Islet of Langerhans (tissue), 1 donor: ENCODE measurements at regions not wholly inside any gene's neighbourhood (a gene's known extent, or its start where the extent isn't known, plus 50 kb on each side); places are given as distances from the start of the nearest gene placed in this dataset.
"Not testable (repeated sequence)": the region's sequence is repeated elsewhere in the genome, so short reads cannot be mapped to it uniquely, and the experiment has no call there.

Experiments used
- FAIRE-seq: peaks from one replicate; lab custom pipeline; 2011; peaks lifted over from hg19 to GRCh38; lab: Jason Lieb, UNC

- FAIRE-seq, result no peak
Observed at GRCh38 chr4:129707949-129708348, 612.0 kb downstream of the C4orf33 start.

DNA sequence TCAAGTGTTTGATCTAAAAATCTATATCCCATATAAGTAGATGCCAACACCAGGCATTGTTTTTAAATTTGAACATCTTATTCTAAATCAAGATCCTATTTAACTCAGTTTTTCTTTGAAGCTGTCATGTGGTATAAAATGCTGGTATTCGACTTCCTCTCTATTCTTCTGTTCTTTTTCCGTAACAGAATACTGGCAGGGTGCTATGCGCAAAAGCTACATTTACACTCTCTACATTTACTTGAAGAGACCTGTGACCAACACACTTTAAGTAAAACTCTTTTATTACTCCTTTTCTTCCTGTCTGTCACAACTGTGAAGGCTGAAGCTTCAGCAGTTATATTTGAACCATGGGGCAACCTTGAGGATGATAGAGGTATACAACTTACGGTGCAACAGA, 612.8 kb downstream of the C4orf33 start:
- no peak for FAIRE-seq

DNA sequence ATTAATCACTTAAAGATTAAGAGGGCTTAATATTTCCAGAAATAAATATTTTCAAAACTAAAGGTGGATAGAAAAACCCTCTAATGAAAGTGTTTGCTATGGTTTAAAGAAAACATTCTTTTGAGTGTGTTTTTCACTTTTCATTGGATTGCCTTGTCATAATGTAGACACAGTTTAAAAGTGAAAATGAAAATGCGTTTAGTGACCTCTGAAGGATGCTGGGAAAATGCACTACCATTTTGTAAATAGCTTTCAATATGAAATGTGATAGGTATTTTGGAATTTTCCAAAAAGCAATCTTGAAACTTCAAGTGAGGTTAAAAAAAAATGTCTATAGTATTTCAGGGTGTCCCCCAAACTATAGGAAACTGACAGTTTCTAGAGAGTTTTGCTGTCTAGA, 642.2 kb downstream of the C4orf33 start:
- FAIRE-seq, result no peak

DNA sequence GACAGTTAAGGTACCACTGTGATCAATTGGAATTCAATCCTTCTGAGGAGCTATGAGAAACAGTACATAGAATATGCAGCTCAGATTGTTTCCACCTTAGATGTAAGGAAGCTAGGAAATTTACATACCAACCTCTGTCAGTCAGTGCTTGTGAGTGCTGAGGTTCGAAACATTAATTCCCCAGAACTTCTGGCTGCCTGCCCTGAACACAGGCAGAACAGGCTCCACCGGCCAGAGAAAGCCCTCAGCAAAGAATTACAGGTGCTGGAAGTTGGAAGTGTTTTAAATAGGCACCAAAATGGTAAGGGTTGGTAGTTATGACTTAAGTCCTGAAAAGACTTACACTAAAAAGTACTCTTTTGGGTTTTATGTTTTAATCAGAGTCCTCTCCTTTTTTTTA, 651.8 kb downstream of the C4orf33 start:
- no peak for FAIRE-seq

DNA sequence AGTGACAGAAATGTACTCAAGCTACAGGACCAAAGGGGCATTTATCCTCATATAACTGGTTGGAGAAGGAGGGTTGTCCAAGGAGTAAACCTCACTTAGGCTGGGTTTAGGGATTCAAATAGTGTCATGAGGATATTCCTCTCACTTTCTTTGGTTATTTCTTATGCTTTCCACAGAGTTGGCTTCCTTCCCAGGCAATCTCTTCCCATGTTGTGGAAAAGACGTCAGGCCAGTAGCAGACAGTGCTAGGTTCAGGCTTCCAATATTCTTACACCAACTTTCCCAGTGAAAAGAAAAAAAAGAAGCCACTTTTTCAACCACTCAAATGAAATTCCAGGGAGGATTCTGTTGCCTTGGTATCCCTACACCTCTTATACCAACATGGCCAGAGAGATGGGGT, 653.0 kb downstream of the C4orf33 start:
- no peak for FAIRE-seq

GRCh38 chr4:129751646-129752045, 655.7 kb downstream of the C4orf33 start:
- FAIRE-seq, result no peak

DNA sequence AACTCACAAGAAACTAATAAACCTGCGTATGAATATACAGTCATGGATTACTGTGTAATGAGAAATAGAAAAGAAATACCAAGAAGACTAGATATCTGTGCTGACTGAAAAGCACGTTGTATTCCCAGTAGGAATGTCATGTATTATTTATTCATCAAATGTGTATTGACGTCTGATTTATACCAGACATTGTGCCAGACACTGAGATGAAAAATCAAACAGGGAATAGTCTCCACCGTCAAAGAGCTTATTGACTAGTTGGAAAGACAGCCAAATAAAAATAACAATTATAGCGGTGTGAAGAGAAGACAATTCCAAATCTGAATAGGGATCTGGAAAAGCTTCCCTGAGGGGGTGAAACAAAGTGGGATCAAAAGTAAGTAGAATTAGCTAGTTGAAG, 687.6 kb downstream of the C4orf33 start:
- no peak for FAIRE-seq

DNA sequence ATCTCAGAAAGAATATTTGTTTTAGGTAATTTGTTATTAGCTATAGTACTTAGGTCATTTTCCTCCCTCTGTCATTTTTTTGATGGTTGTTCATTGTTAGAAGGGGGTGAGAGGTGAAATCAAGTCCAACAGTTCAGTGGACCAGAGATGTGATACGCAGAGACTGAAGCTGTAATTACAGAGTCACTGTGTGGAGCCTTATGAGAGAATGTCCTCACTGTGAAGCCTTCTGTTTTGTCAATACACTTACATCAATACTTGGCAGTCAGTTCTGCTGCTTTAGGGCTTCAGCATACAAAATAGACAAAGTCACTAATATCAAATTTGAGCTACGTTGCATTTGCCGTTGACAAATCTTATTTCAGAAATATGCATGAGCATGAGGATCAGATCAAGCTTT, 692.5 kb downstream of the C4orf33 start:
- no peak for FAIRE-seq

GRCh38 chr4:129804461-129804981, 708.6 kb downstream of the C4orf33 start:
- FAIRE-seq, result no peak

- FAIRE-seq, result no peak
Observed at GRCh38 chr4:129806986-129807385, 711.0 kb downstream of the C4orf33 start.

GRCh38 chr4:129808242-129808641, 712.3 kb downstream of the C4orf33 start:
- FAIRE-seq, result no peak

- FAIRE-seq, result no peak
Observed at GRCh38 chr4:129821073-129821472, 725.1 kb downstream of the C4orf33 start.

DNA sequence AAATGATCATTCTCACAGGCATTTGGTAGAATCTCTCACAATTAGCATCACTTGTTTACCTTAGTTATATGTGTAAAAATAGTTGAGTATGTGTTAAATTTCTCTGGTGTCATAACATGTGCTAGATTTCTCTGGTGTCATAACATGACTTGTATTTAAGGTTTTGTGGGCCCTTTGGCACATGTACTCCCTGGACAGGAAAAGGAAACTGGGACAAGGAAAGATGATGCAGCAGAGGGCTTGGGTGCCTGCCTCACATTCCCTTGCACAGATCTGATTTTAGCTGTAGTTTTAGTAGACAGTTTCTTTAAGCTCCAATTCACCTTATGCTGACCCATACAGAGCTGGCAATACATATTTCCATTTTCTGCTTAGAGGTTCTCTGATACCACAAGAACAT, 726.0 kb downstream of the C4orf33 start:
- no peak for FAIRE-seq

DNA sequence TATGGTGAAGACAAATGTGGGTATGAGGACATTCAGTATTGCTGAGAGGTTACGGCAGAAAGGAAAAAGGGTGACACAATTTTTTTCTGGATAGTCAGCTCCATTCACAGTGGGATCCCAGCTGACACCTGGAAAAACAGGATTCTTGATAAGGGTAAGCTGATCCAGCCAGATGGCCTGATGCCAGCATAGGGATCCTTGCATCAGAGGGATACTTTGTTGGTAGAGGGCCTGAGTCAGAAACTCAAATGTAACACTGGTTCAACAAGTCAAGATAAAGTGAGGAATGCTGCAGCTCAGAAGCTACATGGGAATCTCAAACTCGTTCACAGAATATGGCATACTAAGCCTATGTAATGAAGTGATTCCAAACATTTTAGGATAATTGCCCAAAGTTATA, 726.7 kb downstream of the C4orf33 start:
- FAIRE-seq, result no peak

- no peak for FAIRE-seq
Observed at GRCh38 chr4:129823105-129823504, 727.2 kb downstream of the C4orf33 start.

DNA sequence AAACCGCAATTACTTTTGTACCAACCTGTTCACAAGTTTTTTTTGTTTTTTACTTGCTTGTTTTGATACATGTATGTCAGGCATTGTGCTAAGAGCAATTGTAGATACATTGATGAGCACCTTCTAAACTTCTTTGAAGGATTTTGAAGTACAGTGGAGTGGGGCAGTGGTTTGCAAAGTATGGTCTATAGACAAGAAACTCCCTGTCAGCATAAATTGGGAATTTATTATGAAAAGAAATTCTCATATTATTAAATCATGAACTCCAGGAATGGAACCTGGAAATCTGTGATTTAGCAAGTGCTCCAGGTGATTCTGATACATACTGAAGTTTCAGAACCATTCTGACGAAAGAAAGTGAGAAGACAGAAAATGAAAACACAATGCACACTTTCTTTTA, 733.4 kb downstream of the C4orf33 start:
- no peak for FAIRE-seq

- FAIRE-seq, result no peak
Observed at GRCh38 chr4:129839687-129840086, 743.7 kb downstream of the C4orf33 start.

- FAIRE-seq, result no peak
Observed at GRCh38 chr4:129842096-129842495, 746.1 kb downstream of the C4orf33 start.

DNA sequence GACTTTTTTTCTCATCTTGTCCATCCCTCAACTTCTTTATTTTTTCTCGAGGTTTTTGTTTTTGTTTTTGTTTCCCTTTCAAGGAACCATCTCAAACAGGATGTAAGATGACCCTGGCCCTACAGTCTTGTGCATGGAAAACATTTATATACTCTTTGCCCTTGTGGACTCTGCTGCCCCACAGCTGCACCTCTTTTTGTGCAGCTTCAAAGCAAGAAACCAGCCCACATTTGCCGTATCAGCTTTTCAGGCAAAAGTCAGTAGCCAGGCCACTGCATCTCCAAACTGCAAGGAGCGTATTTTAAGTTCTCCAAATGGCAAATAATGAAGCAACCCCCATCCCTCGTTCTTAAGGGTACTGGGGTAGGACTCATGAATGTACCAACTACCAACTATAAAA, 756.5 kb downstream of the C4orf33 start:
- FAIRE-seq, result no peak

DNA sequence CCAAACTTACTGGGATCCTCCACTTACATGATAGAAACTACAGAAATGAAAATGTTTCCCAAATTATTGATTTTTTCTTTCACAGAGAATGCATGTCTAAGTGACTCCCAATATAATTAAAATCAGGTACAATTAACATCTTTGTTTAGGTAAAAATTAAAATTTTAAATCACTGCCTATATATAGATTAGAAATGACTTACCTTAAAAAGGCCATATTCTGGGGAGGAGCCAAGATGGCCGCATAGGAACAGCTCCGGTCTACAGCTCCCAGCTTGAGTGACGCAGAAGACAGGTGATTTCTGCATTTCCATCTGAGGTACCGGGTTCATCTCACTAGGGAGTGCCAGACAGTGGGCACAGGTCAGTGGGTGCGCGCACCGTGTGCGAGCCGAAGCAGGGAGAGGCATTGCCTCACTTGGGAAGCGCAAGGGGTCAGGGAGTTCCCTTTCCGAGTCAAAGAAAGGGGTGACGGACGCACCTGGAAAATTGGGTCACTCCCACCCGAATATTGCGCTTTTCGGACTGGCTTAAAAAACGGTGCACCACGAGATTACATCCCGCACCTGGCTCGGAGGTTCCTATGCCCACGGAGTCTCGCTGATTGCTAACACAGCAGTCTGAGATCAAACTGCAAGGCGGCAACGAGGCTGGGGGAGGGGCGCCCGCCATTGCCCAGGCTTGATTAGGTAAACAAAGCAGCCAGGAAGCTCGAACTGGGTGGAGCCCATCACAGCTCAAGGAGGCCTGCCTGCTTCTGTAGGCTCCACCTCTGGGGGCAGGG, 757.9 kb downstream of the C4orf33 start:
- not testable (repeated sequence) for FAIRE-seq

DNA sequence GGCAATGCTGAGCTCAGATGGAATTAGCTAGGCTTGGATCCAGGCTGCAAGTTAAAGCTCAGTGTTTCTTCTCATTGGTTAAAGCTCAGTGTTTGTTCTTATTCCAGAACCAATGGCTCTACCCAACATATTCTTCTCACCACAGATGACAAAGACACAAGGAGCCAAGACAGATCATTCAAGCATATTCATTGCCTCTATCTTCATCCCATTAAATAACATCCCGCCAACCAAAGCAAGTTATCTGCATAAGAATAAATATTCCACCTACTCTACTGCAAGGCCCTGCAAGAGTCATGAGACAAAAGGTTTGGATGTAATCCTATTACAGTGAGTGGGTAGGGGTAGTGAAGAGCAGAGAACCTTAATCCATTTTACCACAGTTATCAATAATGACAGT, 766.5 kb downstream of the C4orf33 start:
- FAIRE-seq, result no peak

DNA sequence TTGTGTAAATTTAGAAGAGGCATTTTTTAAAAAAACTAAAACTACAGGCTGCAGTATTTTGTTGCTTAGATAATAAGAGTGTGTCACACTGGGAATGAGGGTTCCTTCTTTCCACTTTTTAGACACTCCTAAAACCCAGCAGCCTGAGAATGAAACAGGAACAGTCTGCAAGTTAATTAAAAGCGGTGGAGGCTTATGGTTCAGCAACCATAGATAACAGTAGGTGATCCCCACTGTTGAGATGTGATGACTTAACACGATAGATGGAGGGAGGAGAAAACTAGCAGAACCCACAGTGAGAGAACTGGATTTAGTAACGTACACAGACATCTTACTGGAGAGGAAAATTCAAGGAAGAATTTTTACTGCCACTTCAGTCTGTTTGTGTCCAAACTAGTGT, 767.3 kb downstream of the C4orf33 start:
- no peak for FAIRE-seq

DNA sequence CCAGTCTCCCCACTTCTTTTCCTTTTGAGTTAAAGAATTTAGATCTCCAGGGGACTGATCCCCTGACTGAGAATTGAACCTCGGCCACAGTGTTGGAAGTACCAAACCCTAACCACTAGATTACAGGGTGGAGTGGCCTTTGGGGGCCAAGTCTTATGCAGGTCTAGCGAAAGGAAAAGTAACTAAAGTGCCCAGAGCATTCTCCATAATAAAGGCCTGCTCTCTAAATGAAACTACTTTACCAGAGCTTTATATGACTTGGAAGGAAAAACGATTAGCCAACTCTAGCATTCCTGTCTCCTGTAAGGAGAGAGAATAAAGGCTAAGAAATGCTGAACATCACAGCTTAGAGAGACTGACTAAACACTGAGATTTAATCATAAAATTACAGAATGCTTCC, 788.0 kb downstream of the C4orf33 start:
- no peak for FAIRE-seq

DNA sequence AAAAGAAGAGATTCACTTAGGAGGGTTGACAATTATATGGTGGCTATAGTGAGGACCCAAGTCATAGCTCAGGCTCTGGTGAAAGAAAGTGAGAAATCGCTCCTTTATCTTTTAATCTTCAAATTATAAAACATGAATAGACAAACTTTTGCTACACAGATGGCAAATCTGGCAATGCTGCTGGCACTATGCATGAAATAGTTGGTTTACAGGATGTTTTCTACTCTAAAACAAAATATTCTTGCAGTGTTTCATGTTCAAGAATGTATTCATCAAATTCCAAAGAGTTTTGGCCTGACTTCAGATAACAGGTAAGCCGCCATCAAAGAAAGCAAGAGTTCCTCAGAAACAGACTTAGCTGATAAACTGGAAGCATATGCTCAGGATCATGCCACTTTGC, 801.2 kb downstream of the C4orf33 start:
- no peak for FAIRE-seq
